GM12864 (cell line): ENCODE measurements at regions not wholly inside any gene's neighbourhood (a gene's known extent, or its start where the extent isn't known, plus 50 kb on each side); places are given as distances from the start of the nearest gene placed in this dataset.

Experiments used
- DNase-seq: peaks from one replicate; pipeline ENCODE4 v3.0.0-alpha.2; 2011; ENCODE audit warnings: low read depth
- H3K4me3 ChIP-seq: 2 replicates; pipeline ENCODE4 v1.5.1; 2011; ENCODE audit warnings: mild to moderate bottlenecking, low read depth, low read length, control low read depth
- CTCF ChIP-seq: IDR thresholded peaks from 2 replicates; pipeline ENCODE4 v1.5.1; 2011; ENCODE audit warnings: low read depth, mild to moderate bottlenecking, moderate library complexity, low read length, control low read depth, inconsistent platforms; ENCODE audit errors: missing control alignments

DNA sequence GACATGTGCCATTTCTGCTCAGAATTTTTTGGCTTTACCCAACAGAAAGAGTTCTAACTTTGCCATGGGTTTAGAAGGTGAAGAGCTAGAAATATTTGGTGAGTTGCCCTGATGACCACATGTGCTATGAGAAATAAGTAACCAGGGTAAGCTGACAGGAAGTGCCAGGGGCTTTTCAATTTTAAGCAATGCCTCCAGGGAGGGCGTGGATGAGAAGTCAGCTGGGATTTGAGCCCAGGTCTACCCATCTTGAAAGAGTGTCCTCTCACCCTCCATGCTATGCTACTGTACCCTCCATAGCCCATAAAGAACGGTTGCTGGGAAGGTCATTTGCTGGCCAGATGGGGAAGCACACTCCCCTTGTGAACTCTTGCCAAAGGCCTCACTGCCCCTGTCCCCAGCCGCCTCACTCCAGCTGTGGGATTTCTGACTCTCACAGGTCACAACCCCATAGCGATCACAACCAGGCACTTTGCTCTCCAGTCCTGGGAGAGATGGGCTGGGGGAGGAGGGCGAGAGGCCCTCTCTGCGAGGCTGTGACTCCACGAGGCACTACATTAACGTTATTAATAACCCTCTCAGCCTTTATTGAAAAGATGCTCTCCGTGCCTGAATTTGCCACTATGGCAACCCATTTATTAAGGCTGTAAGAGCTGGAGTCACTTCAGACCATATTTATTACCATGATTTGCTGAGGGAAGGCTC, 291.1 kb downstream of the DHX35 start:
- no peak overlapping the region for H3K4me3 ChIP-seq
- TF ChIP-seq CTCF = no peak
- DNase-seq = no peak

DNA sequence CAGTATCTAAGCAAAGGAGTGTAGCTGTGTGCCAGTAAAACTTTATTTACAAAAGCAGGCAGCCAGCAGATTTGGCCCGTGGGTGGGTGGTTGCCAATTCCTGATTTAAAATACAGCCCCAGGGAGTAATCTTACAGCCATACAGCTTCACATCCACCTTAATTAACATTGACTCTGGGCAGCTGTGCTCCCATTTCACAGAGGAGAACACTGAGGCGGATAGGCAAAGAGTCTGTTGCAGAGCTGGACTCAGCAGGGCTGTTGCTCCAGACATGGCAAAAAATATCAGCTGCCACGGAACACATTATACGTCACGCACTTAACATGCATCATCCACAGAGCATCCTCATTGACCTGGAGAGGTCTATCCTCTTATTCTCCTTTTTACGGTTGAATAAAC, 289.9 kb downstream of the DHX35 start:
- DNase-seq = no peak
- no peak overlapping the region for H3K4me3 ChIP-seq
- no peak for TF ChIP-seq CTCF

- H3K4me3 ChIP-seq = no peak overlapping the region
- TF ChIP-seq CTCF = no peak
- DNase-seq = no peak
Observed at GRCh38 chr20:39249798-39250197, 287.7 kb downstream of the DHX35 start.

DNA sequence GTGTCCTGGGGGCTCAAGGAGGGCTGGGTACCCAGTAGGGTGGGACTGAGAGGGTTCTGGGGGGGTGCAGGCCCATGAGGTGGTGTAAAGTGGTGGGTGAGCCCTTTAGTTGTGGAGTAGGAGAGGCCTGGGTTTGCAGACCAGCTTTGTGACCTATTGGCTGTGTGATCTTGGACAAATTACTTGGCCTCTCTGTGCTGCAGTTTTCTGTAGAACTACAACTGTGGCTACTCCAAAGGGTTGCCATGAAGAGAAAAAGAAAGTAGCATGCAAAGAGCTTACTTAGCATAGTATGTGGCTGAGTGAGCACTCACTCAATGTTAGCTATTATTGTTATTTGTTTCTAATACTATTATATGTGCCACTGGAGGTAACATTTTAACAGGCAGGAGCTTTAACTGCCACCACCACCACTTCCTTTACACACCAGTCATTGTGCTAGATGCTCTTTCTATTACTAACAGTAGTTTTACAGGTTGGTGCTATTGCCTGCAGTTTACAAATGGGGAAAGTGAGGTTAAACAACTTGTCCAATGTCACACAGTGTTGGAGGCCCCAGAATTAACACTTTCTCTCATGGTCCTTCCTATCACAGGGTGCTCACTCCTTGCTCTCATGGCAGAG, 286.8 kb downstream of the DHX35 start:
- no peak overlapping the region for H3K4me3 ChIP-seq
- no peak for DNase-seq
- TF ChIP-seq CTCF = no peak

DNA sequence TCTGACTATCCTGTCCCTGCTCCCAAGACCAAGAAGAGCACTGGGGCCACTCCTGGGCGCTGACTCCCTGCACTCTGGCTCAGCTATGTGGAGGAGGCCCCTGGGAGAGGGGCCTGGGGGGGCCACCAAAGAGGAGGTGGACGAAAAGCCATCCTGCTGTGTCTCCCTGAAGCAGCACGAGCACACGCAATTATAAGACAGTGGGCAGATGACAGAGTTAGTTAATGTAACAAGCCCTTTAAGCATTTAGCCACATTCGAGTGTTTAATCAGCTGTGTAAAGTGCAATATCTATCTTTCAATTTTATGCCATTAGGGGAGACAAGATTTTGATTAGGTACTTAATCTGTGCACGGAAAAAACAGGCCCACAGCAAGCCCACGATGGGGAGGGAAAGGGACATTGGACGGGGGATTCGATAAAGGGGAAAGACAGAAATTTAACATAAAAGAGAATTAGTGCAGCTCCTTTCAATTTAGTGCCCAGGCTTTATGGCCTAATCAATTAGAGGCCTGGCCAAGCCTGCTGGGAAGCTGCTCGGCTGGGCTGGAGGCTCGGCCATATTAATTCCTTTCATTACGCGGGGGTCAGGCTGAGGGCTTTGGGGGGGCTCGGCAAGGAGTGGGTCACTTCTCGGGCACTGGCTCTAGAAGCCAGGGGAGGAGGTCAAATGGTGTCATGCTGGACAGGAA, 286.2 kb downstream of the DHX35 start:
- no peak for DNase-seq
- TF ChIP-seq CTCF = no peak
- no peak overlapping the region for H3K4me3 ChIP-seq

DNA sequence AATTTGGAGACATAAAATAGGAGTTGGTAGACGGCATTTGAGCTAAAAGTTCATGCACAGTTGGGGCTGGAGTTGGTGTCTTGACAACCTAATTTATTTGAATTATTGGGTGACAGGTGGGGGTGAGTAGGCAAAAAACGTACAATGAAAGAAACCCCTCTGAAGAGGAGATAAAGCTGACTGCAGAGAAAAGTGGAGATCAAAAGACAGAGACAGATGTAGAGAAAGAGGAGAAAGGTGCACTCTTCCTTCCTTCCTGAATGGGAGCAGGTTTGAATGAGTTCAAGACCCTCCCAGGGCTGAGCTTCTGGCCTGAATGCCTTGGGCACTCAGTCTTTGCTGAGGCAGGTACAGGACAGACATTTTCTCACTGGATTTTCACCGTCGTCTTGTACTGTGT, 284.3 kb downstream of the DHX35 start:
- no peak overlapping the region for H3K4me3 ChIP-seq
- no peak for DNase-seq
- TF ChIP-seq CTCF = no peak
